Middle frontal gyrus (tissue), 1 donor: ENCODE measurements at regions not wholly inside any gene's neighbourhood (a gene's known extent, or its start where the extent isn't known, plus 50 kb on each side); places are given as distances from the start of the nearest gene placed in this dataset.

Experiments used
- DNase-seq: peaks from one replicate; pipeline ENCODE4 v3.0.0-alpha.2; 2015; ENCODE audit warnings: low spot score; ENCODE audit errors: extremely low spot score

- no peak for DNase-seq
Measured at GRCh38 chr3:22885039-22885438, 318.1 kb upstream of the UBE2E2 start.

- no peak for DNase-seq
Measured at GRCh38 chr3:22885574-22886341, 317.4 kb upstream of the UBE2E2 start.

- no peak for DNase-seq
Measured at GRCh38 chr3:22886439-22887068, 316.6 kb upstream of the UBE2E2 start.

GRCh38 chr3:22887664-22888291 is 315.3 kb upstream of the UBE2E2 start:
- DNase-seq, result no peak

- no peak for DNase-seq
Measured at GRCh38 chr3:22893101-22893500, 310.0 kb upstream of the UBE2E2 start.

- no peak for DNase-seq
Measured at GRCh38 chr3:22893644-22894325, 309.3 kb upstream of the UBE2E2 start.

- DNase-seq, result no peak
Measured at GRCh38 chr3:22894865-22895264, 308.3 kb upstream of the UBE2E2 start.

- DNase-seq, result no peak
Measured at GRCh38 chr3:22895671-22896070, 307.5 kb upstream of the UBE2E2 start.

GRCh38 chr3:22898558-22898957 is 304.6 kb upstream of the UBE2E2 start:
- DNase-seq, result no peak

GRCh38 chr3:22899441-22899840 is 303.7 kb upstream of the UBE2E2 start:
- DNase-seq, result no peak

- DNase-seq, result no peak
Measured at GRCh38 chr3:22900296-22900695, 302.8 kb upstream of the UBE2E2 start.

- DNase-seq, result no peak
Measured at GRCh38 chr3:22901684-22902083, 301.4 kb upstream of the UBE2E2 start.

GRCh38 chr3:22907161-22907780 is 295.9 kb upstream of the UBE2E2 start:
- DNase-seq, result no peak

GRCh38 chr3:22907796-22908195 is 295.3 kb upstream of the UBE2E2 start:
- no peak for DNase-seq

- no peak for DNase-seq
Measured at GRCh38 chr3:22908989-22909507, 294.1 kb upstream of the UBE2E2 start.

GRCh38 chr3:22916933-22917332 is 286.2 kb upstream of the UBE2E2 start:
- no peak for DNase-seq

- DNase-seq, result no peak
Measured at GRCh38 chr3:22920006-22920405, 283.1 kb upstream of the UBE2E2 start.

GRCh38 chr3:22922317-22922716 is 280.8 kb upstream of the UBE2E2 start:
- no peak for DNase-seq

GRCh38 chr3:22923711-22924110 is 279.4 kb upstream of the UBE2E2 start:
- no peak for DNase-seq

GRCh38 chr3:22928216-22929110 is 274.7 kb upstream of the UBE2E2 start:
- no peak for DNase-seq
